ENCODE measurements at regions not wholly inside any gene's neighbourhood (a gene's known extent, or its start where the extent isn't known, plus 50 kb on each side); places are given as distances from the start of the nearest gene placed in this dataset.
A peak's percentile ranks its signal among the peaks of the same experiment; 100 is the strongest.

DNA sequence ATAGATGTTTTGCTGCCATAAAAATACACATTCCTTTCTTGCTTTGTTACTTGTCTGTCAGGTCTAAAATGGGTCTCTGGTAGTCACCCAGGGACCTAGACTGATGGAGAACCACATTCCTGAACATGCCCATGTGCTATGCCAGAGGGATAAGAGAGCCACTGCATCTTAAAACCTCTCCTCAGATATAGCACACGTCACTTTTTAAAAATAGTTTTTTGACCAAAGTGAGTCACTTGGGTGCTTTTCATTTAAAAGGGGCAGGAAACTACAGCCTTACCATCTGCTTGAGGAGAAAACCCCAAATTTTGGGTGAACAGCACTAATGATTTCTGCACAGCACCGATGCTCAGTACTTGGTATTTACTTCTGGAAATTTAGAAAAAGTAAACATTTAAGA lies 197.8 kb downstream of the OGFRL1 start:
- no peak for DNase-seq

DNA sequence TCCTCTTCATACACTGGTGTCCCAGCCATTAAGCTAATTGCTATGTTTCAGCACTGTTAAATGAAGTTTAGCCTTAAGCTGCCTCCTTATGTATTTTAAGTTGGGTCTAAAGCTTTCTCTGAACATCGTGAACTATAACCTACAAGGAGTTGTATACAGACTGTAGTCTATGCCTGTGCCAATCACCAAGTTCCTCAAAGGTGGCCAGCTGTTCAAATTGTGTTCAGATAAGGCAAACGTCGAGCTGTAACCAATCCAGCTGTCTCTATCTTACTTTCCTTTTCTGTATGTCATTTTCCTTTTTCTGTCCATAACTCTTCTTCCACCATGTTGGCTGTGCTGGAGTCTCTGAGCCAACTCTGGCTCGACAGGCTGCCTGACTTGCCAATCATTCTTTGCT lies 199.6 kb downstream of the OGFRL1 start:
- no peak for DNase-seq

DNA sequence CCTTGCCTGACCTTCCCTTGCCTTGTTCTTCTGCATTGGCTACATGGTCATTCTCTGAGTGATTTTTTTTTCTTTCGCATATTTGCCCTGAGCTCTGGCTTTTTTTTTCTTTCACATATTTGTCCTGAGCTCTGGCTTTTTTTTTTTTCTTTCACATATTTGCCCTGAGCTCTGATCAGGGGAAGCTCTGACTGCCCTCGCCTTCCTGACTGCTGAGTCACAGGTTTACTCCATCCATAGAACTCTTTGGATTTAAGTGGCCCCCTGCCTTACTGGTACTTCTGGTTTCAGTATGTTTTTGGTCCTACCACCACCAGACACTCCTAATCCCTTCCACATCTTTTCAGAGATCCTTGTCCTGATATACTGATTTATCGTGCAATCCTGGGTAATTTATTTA lies 201.1 kb downstream of the OGFRL1 start:
- DNase-seq, result no peak

DNA sequence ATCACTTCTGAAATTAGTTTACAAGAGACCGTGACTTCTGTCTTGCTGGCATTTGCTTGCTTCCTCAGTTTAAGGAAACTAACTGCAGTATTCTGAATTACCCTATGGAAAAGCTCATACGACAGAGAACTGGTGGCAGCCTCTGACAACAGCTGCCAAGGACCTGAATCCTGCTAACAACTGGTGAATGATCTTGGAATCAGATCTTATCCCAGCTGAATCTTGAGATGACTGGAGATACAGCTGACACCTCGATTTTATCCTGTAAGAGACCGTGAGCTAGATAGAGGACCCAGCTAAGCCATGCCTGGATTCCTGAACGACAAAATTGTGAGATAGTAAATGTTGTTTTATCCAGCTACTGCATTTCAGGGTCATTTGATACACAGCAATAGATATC lies 202.3 kb downstream of the OGFRL1 start:
- no peak for DNase-seq

DNA sequence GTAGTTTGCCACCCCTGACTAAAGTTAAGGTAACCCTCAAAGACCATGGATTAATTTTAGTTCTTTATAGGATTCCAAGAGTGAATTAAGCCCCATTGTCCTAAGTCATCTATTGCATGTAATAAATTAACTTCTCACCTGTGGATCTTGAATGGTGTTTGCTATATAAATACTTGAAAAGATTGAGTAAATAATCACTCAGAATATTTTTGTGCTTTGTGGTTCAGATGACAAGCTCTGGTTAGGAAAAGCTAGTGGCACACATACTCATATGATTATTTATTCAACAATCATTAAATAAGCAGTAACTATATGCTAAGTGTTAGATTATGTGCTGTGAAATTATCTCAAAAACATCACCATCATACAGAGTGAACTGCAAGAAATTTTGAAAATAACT lies 203.2 kb downstream of the OGFRL1 start:
- no peak for DNase-seq

DNA sequence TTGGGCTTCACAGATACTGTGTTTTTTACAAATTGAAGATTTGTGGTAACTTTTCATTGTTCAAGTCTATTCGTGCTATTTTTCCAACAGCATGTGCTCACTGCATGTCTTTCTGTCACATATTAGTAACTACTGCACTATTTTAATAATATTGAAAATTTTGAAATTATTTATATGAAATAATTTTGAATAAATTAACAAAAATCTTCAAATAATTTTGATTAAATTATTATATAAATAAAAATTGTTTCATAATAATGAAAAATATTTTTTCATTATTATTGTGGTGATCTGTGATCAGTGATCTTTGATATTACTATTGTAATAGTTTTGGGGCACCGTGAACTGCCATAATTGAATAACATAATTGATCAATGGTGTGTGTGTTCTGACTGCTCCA lies 204.1 kb downstream of the OGFRL1 start:
- no peak for DNase-seq

DNA sequence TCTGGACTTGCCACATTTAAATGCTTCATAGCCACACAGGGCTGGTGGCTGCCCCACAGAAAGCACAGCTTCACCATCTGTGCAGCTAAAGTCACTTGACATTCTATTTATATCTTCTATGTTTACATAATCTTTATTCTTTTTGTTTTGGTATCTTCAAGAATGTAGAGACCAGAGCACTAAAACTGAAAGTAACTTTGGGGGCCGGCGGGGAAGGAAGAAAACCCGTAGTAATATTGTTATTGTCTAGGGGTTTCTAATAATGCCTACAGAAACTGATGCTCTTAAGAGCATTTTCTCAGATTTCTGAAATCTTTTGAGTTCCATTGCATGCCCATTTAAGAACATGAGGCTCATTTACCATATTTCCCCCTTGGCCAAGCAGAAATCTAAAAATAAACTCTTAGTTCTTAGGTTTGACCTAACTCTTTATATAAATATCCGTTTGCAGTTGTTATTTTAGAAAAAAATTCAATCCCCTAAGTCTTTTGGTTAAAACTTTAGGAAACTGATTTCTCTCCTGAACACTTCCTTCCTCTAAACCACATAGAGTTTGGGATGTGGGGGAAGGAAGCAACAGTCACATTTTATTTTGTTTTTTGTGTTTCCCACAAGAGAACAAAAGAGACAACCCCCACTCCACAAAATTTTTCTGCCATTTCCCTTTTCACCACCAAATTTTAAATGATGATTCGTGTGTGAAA lies 207.6 kb downstream of the OGFRL1 start:
- DNase-seq, result no peak

DNA sequence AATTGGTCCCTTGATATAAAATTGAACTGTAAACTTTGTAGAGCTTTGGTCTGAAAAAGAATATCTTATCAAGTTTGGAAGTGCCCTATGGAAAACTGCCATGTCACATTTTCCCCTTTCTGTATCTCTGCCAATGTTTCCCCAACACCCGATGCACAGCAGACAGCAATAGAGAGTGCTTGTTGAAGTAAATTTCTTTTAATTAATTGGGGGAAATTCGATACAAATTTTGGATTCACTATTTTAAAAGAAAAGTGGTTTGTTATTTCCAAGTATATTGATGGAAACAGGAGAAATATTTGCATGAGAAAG lies 208.1 kb downstream of the OGFRL1 start:
- no peak for DNase-seq

DNA sequence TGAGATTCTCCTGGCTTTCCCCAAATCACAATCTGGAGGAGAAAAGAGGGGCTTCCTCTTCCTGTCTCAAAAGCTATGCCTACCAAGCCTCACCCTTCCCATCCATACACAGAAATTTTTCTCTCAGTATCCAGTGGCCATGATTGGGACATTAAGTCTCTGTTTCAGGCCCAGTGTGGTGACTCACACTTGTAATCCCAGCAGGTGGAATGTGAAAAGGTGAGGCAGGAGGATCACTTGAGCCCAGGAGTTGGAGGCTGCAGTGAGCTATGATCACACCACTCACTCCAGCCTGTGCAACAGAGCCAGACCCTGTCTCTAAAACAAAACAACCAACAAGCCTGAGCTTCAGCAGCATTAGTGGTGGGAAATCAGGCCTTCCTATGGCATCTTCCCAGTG lies 210.0 kb downstream of the OGFRL1 start:
- no peak for DNase-seq

DNA sequence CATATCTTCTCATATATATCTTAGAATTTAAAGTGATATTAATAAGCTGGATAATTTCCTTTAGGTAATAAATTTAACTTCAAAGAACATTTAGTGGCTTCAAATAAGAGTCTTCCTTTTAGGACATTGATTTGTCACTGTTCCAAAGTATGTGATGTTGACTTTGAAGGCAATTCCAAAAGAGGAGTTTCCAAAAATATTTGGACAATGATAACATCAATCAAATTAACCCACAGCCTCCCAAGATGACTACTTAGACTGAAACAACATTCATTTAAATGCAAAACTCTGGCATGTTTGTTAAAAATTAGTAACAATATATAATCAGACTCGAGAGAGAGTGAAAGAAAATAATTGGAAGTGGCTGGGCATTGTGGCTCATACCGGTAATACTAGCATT lies 211.1 kb downstream of the OGFRL1 start:
- DNase-seq, result no peak

DNA sequence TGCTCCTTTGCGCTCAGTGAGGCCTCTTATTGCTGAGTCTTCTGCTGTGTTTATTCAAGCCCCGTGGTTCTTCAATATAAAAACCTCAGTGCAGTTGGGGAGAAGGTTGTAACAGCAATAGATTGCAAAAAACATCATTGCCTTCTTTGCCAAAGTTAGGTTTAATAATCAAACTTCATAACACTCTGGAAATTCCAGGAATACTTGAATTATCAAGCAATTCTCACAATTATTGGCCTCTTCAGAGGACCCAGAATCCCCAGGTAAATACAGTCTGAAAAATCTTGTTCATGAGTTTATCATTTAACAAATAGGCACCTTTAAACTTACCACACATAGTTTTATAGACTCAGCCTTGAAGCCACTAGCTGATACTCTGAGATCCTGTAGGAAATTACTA lies 213.6 kb downstream of the OGFRL1 start:
- no peak for DNase-seq

DNA sequence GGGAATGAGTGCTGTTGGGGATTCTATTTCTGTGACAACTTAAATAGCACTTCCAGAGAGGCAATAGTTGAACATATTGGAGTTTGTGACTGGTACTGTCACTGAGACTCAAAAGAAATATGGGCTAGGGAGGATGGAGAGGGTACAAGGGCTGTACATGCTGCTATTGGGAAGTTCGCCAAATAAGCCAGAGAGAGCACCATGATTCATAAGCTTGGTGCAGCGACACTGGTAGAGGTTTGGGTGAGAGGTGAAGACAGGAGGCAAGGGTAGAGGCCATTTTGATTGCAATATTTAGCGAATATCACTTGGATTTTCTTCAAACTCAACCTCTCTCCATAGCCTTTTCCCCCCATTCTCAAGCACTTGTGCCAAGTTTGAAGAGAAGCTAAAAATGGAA lies 214.3 kb downstream of the OGFRL1 start:
- DNase-seq, result no peak

DNA sequence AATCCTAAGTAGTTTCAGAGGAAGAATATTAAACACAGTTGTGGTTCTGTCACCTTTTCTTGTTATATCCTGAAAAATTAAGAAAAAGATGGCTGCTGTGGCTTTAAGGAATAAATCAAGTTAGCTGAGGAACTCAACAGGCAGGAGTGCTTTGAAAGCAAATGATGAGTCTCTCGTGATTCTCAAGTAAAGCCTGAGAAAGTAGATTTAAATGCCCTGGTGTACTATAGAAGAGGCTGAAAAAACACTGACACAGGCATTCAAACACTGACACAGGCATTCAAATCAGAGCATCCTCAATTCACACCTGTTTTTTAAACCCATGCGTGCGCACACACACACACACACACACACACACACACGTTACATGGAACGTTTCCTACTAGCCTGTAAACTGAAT lies 218.6 kb downstream of the OGFRL1 start:
- no peak for DNase-seq

DNA sequence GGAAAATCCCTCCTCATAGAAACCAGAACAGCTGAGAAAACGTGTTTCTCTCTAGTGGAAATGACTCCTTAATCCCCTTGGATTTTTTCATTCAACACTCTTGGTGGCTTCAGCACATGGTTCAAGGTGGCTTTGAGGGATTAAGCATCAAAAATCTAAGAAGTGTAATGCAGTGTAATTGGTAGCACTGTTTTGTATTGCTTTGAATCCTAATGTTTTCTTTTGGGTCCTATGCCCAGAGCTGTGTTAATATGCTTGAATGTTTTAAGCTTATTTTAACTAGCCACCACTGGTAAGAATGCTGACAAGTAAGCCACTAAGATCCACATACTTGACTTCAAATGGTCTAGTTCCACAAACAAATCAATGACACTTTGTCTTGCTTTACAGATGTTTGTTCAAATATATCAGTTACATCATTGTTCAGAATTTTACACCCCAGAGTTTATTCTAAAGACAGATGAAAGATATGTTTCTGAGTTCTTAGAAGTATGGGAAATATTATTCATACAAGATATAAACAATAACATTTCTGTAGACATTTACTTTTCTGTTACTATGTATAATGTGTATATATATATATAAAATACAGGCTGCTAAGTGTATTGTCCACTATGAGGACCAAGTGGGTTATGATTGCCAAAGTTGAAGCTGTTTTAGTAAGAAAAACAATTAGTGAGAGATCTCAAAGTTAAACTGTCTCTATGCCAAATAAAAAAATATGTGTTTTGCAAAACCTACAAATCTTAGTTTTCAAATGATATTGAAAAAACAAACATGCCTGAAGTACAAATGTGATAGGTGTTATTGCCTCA lies 220.8 kb downstream of the OGFRL1 start:
- DNase-seq, result no peak

DNA sequence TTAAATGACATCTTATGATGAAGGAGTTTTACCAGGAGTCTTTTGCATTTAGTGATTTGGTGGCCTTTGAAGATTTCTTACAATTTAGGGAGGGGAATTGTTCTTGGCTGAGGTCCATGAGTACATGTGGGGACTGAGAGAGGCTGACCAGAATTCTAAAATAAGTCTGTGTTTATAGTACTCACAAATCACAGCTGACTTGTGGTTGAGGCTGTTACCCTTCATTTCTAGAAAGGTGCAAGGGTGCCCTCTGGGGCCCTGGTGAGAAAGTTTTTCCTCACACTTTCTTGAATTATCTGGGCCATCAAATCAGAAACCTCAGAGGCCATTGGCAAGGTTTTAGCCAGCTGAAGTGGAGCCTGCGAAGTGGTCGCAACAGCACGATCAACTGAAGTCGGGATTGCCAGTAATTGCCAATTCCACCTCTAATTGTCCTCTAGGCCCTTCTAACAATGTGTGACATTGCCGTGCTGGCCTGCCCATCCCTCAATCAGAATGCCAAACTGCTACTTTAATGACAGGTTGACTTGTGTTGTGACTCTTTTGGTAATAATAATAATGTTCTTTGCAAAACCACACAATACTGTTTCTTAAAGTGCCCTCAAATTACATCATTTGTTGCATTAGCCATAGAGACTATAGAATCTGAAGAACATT lies 221.6 kb downstream of the OGFRL1 start:
- peak; percentile 27 for DNase-seq

DNA sequence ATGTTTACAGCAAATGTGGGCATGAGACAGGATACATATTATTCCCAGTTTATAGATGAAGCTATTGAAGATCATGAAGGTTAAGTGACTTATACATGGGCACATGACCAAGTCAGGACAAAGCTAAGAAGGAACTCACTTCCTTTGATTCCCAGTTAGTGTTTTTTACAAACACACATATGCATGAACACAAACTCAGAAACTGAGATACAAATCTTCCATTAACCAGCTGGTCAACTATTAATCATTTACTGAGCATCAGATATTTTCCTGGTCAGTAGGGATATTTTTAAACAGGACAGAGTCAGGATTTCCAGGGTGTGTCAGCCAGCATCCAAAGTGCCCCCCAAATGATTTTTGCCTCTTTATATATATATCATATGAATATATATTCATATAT lies 222.2 kb downstream of the OGFRL1 start:
- DNase-seq, result no peak

DNA sequence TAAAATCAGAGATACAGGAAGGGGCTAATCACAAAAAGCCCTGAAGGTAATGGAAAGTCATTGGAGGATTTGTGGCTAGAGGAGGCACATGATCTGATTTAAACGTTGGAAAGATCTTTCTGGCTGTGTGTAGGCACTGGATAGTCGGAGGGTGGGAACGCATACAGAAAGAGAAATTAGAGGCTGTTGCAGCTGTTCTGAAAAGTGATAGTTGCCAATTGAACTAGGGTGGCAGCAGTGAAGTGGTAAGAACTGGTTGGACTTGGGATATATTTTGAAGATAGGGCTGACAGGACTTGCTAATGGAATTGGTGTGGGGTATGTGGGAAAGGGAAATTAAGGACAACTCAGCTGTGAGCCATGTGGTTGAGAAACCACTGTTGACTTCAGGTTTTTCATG lies 223.6 kb downstream of the OGFRL1 start:
- DNase-seq, result no peak

DNA sequence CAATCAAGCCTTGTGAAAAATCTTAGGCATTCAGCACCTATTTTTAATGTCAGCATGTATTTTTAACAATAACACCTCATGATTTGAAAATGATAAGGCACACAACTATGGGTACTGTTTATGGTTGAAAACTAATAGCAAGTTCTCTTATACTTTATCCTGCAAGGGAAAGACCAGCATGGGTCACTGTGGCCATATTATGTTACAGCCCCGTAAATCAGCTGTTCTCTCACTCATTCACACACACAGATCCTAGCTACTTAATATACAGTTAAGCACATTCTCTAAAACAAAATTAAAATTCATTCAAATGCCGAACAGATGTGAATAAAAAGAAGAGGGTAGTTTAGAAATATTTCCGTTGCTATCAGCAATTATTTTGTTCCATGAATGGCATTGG lies 224.4 kb downstream of the OGFRL1 start:
- no peak for DNase-seq

DNA sequence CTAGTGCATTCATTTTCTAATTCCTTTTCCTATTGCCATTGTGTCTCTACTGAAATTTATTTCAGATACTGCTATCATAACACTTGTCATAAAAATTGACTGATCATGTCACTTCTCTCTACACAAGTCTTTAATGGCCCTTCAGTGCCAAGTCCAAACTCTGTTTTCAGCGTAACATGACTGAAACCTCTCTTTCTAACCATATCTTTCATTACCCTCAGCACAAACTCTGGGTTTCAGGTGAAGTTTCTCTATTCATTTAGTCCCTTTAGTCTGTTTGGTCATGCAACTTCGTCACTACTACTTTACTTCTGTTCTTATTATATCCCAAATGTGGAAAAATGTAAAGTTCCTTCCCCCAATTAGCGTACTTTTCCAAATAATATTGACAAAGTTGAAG lies 234.9 kb downstream of the OGFRL1 start:
- no peak for DNase-seq

DNA sequence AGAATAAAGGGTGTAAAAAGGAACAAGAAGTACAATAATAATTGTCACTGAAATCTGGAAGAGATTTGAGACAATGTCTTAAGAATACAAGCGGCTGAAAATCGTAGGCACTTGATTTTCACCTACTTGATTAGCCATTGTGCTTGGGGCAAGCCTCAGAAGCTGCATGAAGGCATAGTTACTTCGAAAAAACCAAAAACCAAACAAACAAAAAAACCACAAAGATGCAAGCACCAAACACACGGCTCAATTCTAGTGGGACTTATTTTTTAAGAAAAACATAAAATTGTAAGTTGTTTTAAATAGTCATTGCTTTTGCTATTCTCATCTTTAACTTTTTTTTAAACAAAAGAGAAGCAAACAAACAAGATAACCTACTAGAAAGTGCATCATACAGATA lies 235.6 kb downstream of the OGFRL1 start:
- DNase-seq, result no peak

DNA sequence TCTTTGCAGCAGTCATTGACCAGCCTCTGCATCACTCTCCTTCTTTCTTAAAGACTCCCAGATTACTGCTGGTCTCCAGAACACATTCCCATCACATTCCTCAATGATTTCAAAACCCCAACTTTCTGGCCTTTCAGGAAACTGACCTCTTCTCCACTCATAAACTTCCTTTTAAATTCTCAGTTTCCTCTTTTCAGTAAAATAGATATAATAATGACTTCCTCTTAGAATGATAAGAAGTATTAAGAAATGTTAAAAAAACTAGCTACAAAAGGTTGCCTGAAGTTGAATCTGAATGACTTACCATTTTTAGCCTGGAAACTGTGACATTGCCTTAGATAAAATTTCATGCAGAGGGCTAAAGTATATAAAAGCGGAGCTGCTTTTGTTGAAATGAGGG lies 239.3 kb downstream of the OGFRL1 start:
- DNase-seq, result no peak

DNA sequence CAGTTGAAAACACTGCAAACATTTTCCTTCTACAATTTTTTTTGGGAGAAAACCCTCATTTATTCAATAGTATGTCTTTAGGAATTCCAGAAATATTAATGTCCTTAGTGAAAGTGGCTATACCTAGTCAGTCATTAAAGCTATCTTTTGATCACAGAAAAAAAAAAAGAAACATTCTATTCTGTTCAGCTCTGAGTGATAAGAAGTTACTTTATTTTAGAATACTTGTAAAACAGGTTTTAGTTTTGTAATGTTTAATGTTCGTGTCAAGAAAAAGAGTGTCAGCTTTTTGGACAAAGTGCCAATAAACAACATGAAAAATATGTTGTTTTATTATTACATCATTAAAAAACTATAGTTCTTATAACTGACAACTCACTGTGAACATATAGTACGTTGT lies 240.4 kb downstream of the OGFRL1 start:
- no peak for DNase-seq

DNA sequence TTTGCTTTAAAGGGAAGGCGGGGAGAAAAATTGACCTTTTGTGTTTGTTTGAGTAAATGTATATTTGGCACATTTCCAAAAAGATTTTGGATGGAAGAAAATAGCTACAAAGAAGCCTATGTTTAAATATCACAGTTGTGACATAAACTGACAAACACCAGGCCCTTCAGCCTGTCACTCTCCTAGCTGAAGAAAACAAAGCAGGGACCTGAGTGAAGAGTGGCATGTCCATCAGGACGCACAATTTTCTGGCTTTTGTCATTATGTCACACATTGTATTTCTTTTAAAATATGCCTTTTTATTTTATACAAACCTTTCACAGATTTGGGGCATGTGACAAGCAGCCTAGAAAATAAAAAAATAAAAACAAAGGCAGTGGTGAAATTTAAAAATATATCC lies 241.2 kb downstream of the OGFRL1 start:
- no peak for DNase-seq

DNA sequence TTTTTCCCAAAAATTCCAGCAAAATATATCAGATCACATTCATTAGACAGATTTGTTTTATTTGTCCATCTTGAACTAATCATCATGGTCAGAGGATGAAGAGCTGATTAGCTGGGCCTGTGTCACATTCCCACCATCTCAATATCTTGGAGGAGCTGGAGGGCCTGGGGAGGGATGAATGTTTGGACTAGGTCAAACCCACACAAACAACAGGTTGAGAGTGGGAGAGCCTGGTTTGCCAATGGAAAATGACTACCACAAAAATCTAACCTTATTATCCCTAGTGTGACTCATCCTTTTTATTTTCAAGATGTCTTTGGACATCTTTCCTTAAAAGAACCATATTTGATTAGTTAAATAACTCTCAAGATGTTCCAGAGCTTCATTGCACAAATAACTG lies 242.4 kb downstream of the OGFRL1 start:
- no peak for DNase-seq

DNA sequence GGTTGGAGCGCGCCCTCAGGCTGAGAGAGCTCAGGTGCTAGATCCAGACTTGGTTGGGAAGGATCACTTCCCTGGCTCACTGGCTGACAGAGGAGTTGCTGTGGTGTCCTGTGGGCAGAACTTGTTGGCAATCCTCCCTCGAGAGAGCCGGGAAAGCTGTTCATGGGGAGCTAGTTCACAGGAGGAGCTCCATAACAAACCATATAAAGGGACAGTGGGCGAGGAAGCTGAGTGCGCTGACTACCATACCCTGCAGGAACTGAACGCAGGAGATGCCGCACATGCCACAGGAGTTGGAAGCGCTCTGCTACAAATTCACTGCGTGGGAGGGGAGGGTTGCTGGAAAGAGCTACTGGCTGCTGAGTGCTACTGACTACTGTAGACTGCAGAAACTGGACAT lies 243.2 kb downstream of the OGFRL1 start:
- DNase-seq, result no peak

Data from COR-L47 (cell line).